ENCODE measurements at regions not wholly inside any gene's neighbourhood (a gene's known extent, or its start where the extent isn't known, plus 50 kb on each side); places are given as distances from the start of the nearest gene placed in this dataset.
"Not testable (repeated sequence)": the region's sequence is repeated elsewhere in the genome, so short reads cannot be mapped to it uniquely, and the experiment has no call there.

GRCh38 chr11:90774727-90775566 is 552.1 kb upstream of the CHORDC1 start:
- no peak for DNase-seq (ENCODE audit: low read depth in 2 of 2)

- no peak for DNase-seq (ENCODE audit: low read depth in 2 of 2)
Measured at GRCh38 chr11:90770007-90770406, 547.2 kb upstream of the CHORDC1 start.

DNA sequence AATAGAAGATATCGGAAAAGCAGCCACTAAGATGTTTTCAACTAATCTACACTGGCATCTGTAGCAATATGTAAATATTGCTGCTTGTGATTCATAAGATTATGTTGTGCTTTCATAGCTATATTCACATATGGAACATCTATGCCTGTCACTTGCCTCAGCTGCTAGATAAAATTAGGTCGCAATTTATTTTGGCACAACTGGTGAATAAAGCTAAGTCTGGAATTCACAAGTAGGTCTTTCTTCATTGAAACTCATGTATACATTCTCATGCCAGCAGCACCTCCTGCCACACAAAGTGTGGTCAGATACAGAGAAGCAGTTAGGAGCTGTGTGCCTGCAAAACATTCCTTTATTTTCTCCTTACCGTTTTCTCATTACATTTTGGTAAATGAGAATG is 543.3 kb upstream of the CHORDC1 start:
- no peak for DNase-seq (ENCODE audit: low read depth in 2 of 2)

GRCh38 chr11:90764691-90765090 is 541.8 kb upstream of the CHORDC1 start:
- no peak for DNase-seq (ENCODE audit: low read depth in 2 of 2)

GRCh38 chr11:90757849-90758494 is 535.1 kb upstream of the CHORDC1 start:
- no peak for DNase-seq (ENCODE audit: low read depth in 2 of 2)

GRCh38 chr11:90756617-90757016 is 533.8 kb upstream of the CHORDC1 start:
- no peak for DNase-seq (ENCODE audit: low read depth in 2 of 2)

- DNase-seq (ENCODE audit: low read depth in 2 of 2): no peak
Measured at GRCh38 chr11:90753546-90753945, 530.7 kb upstream of the CHORDC1 start.

GRCh38 chr11:90747057-90747456 is 524.2 kb upstream of the CHORDC1 start:
- no peak for DNase-seq (ENCODE audit: low read depth in 2 of 2)

DNA sequence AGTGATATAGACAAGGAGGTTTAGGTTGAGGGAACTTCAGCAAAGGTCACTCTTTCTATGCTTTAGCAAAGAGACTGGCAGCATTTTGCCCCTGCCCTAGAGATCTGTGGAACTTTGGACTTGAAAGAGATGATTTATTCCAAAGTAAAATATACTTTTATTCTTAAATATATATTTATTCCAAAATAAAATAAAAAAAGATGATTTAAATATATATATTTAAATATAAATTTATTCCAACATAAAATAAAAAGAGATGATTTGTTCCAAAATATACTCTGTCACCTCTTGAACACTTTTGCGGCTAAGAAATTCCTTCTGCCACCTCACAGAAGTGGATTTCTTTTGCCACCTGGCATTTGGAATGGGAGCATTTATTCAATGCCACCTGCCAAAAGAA is 521.3 kb upstream of the CHORDC1 start:
- no peak for DNase-seq (ENCODE audit: low read depth in 2 of 2)

DNA sequence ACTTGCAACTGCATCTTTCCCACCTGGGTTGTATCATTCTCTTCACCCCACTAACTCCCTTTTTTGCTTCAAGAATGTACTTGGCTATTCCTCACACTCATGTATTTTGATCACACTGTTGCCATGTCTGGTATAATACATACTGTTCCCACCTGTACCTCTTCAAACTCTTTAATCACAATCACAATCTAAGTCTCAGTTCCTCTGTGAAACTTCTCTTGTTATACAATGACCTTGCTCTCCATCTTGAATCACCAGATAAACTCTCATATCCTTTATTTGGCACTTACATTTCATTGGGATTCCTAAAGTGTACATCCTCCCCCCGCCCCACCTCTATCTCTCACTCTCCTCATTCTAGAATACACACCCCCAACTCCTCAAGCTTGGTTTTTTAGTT is 516.0 kb upstream of the CHORDC1 start:
- no peak for DNase-seq (ENCODE audit: low read depth in 2 of 2)

DNA sequence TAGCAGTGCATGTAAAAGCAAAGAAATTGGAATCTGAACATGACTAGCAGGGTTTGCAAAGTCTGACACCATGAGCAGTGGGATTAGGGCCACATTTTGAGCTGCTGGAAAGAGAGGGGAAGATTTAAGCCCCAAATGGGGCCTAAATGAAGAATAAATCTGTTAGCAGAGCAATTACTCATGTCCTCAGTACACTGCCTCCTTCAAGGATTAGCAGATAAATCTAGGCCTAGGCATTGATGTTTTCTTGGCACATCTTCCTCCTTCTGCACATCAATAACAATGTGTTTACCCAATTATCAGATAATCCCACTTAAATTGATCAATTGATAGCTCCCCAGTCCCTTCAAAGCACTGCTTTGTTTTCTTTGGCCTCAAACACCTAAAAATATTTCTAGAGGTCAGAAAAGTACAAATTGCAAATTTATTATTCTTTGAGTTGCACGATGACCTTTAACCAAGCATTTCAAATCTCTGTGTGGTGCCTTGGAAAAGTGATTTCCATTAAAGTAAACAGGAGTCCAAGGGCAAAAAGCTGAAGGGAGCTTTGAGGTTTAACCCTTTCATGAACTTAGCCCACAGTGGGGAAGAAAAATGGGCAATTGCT is 514.7 kb upstream of the CHORDC1 start:
- no peak for DNase-seq (ENCODE audit: low read depth in 2 of 2)

GRCh38 chr11:90732486-90732885 is 509.6 kb upstream of the CHORDC1 start:
- no peak for DNase-seq (ENCODE audit: low read depth in 2 of 2)

DNA sequence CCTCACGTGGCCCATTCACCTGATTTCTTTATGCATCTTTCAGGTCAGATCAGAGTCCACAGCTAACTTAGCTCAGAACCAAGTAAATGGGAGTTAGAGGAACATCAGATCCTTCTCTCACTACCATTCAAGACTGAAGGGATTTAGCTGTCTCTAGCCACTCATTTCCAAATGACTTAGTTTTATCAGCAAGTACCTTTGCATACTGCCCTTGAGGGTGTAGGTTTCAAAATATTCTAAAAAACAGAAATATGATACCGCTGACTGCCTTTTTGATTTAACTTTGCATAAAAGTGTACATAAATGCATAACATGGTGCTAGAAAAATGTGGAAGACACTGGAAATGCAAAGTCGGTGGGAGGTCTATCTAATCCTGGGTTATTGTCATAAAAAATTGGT is 500.6 kb upstream of the CHORDC1 start:
- no peak for DNase-seq (ENCODE audit: low read depth in 2 of 2)

GRCh38 chr11:90722552-90723190 is 499.8 kb upstream of the CHORDC1 start:
- no peak for DNase-seq (ENCODE audit: low read depth in 2 of 2)

GRCh38 chr11:90717522-90717921 is 494.7 kb upstream of the CHORDC1 start:
- DNase-seq (ENCODE audit: low read depth in 2 of 2): no peak

- DNase-seq (ENCODE audit: low read depth in 2 of 2): no peak
Measured at GRCh38 chr11:90705661-90706060, 482.8 kb upstream of the CHORDC1 start.

- DNase-seq (ENCODE audit: low read depth in 2 of 2): no peak
Measured at GRCh38 chr11:90704510-90704909, 481.7 kb upstream of the CHORDC1 start.

DNA sequence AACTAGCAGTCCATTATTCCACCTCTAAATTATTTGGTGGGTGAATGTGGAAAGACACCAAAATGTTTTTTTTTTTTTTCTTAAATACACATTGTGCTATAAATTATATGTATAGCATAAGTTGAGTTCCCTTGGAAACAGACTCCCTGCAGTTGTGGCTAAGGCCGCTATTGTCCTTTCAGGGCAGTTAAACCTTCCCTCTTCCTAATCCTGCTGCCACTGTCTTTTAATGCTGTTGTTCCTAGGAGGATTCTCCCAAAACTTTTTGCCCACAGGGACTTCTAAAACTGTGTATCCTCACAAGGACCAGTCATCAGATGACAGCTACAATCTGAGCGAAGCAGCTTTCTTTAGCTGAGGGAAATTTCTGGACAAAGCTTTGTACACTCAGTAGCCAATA is 478.9 kb upstream of the CHORDC1 start:
- no peak for DNase-seq (ENCODE audit: low read depth in 2 of 2)

DNA sequence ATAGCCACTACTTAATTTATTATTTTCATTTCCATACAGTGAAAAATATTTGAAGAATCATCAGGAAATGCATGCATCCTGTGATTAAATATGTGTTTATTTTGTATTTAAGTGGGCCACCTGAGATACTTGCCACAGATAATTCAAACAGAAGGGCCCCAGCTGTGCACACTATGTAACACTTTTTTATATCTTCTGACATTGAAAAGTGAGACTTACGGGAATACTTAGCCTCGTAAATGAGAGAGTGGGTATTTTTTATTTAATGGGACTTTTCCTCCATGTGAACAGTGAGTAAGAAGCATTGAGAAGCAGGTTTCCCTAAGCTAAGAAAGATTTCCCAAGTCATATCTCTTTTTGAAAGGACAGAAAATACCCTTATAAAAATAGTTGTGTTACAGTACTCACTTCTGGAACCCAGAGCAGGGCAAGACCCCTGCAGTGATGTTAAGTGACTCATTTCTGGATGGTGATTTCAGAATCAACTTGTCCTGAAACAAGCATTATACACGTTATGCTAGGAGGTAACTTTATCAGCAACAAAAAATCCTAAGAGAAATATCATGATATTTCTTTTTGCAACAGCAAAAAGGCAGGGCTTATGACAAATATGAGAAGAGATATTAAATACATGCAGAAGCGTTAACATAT is 478.1 kb upstream of the CHORDC1 start:
- DNase-seq (ENCODE audit: low read depth in 2 of 2): no peak

DNA sequence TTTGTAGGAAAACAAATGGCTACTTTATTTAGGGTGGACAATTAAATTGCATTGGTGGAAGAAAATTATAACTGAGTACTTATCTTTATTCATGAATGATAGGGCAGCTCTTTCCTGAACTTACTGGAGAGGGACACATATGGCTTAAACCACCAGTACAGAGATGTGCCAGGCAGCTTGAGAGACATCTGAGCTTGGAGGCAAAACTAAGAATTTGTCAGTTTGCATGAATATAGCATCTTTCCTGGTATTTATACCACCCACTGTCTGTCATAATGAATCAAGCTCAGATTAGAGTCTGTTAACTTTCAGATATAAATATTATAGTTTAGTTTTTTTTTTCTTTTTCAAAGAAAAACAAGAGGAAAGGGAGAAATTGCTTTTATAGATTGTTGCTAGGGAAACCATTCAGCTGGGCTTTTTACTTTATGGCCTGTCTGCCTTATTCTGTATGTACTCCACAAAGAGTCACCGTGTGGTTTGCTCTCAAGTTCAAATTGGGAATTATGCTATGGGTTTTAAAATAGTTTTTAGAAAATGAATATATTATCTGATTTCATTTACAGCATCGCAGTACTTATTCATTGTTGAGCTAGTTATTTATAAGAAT is 477.0 kb upstream of the CHORDC1 start:
- no peak for DNase-seq (ENCODE audit: low read depth in 2 of 2)

GRCh38 chr11:90698238-90698637 is 475.4 kb upstream of the CHORDC1 start:
- no peak for DNase-seq (ENCODE audit: low read depth in 2 of 2)

- not testable (repeated sequence) for DNase-seq (ENCODE audit: low read depth in 2 of 2)
Measured at GRCh38 chr11:90675496-90675895, 452.6 kb upstream of the CHORDC1 start.
